K562 (cell line): ENCODE measurements at regions not wholly inside any gene's neighbourhood (a gene's known extent, or its start where the extent isn't known, plus 50 kb on each side); places are given as distances from the start of the nearest gene placed in this dataset.
A peak's percentile ranks its signal among the peaks of the same experiment; 100 is the strongest.

Experiments
- ZNF133 ChIP-seq: fragments of 250-450 bp; sonication (Bioruptor Pico); IDR thresholded peaks from 2 replicates; pipeline ENCODE4 v1.4.0; 2020; ENCODE audit warnings: mild to moderate bottlenecking
- ZNF224 ChIP-seq: sonication (generic); formaldehyde crosslinking; IDR thresholded peaks from 2 replicates; pipeline ENCODE4 v1.8.0; 2022; ENCODE audit warnings: mild to moderate bottlenecking, missing genetic modification reagents
- ZNF766 ChIP-seq: fragments of 200-800 bp; sonication (Bioruptor generic); conservative IDR thresholded peaks from 2 replicates; pipeline ENCODE4 v1.6.1; 2016; ENCODE audit warnings: missing genetic modification characterization, missing compliant biosample characterization
- TF ChIP-seq, protein P1 (sequence below), 3 experiments: IDR thresholded peaks in 2 of 3; conservative IDR thresholded peaks in 1 of 3; 2 replicates each; pipeline ENCODE4 v1.5.1; 2011 to 2012; ENCODE audit warnings: low read length in 3 of 3, mild to moderate bottlenecking in 3 of 3, control low read depth in 2 of 3, improper control_type of control experiment in 1 of 3, inconsistent platforms in 1 of 3, low read depth in 1 of 3, mixed read lengths in 1 of 3, moderate library complexity in 1 of 3; ENCODE audit not compliant: insufficient read depth in 2 of 3

GRCh38 chr7:54841772-54842697 is 83.0 kb upstream of the SEC61G start:
- TF ChIP-seq, protein P1, sequence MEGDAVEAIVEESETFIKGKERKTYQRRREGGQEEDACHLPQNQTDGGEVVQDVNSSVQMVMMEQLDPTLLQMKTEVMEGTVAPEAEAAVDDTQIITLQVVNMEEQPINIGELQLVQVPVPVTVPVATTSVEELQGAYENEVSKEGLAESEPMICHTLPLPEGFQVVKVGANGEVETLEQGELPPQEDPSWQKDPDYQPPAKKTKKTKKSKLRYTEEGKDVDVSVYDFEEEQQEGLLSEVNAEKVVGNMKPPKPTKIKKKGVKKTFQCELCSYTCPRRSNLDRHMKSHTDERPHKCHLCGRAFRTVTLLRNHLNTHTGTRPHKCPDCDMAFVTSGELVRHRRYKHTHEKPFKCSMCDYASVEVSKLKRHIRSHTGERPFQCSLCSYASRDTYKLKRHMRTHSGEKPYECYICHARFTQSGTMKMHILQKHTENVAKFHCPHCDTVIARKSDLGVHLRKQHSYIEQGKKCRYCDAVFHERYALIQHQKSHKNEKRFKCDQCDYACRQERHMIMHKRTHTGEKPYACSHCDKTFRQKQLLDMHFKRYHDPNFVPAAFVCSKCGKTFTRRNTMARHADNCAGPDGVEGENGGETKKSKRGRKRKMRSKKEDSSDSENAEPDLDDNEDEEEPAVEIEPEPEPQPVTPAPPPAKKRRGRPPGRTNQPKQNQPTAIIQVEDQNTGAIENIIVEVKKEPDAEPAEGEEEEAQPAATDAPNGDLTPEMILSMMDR (IDR thresholded peaks at IDR 0.05 in 2 of 3, conservative IDR thresholded peaks at IDR 0.05 in 1 of 3; ENCODE audit: insufficient read depth in 2 of 3, low read depth in 1 of 3, low read length in 3 of 3): peak; percentile 41 to 65 (median 59)
- TF ChIP-seq ZNF766 (CRISPR knock-in tag): no peak
- no peak for TF ChIP-seq ZNF133 (CRISPR knock-in tag)
- TF ChIP-seq ZNF224 (CRISPR knock-in tag): no peak
